ENCODE measurements at regions not wholly inside any gene's neighbourhood (a gene's known extent, or its start where the extent isn't known, plus 50 kb on each side); places are given as distances from the start of the nearest gene placed in this dataset.
A peak's percentile ranks its signal among the peaks of the same experiment; 100 is the strongest.

DNA sequence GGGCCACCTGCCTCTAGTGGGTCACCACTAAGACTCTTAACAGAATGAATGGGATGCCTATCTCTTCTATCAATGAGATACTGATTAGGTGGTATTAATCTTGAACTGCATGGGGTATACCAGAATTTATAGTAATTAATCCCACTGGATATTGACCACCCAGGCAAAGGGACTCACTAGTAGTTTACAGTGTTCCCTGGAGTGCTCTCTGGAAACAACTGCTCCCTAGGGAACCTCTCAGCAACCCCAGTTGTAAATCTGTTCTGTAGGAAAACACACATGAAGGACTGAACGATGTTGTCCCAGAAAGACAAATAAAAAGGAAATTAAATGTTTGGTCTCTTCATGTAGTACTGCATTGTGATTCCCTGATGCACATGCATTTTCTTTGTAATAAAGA, 430.5 kb downstream of the HLX start:
- H3K9me3 ChIP-seq (ENCODE audit: insufficient read depth, low read depth, low read length): no peaks in the 10 kb centered on the region
- TF ChIP-seq EZH2 (IDR thresholded peaks at IDR 0.05; ENCODE audit: insufficient read depth, low read length): no peak
- TF ChIP-seq, protein P1, sequence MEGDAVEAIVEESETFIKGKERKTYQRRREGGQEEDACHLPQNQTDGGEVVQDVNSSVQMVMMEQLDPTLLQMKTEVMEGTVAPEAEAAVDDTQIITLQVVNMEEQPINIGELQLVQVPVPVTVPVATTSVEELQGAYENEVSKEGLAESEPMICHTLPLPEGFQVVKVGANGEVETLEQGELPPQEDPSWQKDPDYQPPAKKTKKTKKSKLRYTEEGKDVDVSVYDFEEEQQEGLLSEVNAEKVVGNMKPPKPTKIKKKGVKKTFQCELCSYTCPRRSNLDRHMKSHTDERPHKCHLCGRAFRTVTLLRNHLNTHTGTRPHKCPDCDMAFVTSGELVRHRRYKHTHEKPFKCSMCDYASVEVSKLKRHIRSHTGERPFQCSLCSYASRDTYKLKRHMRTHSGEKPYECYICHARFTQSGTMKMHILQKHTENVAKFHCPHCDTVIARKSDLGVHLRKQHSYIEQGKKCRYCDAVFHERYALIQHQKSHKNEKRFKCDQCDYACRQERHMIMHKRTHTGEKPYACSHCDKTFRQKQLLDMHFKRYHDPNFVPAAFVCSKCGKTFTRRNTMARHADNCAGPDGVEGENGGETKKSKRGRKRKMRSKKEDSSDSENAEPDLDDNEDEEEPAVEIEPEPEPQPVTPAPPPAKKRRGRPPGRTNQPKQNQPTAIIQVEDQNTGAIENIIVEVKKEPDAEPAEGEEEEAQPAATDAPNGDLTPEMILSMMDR (IDR thresholded peaks at IDR 0.05; ENCODE audit: insufficient read depth, low read depth, low read length): no peak
- Mint-ChIP-seq H3K27me3 (ENCODE audit: low read depth, unreplicated experiment) (no peaks in the 10 kb centered on the region), H3K4me1 (ENCODE audit: low read depth, unreplicated experiment) (peaks cover 5% of the 10 kb centered on the region), H3K36me3 (ENCODE audit: low read depth, unreplicated experiment) (peaks cover 1% of the 10 kb centered on the region), H3K4me3 (ENCODE audit: unreplicated experiment) (no peak overlapping the region), H3K27ac (ENCODE audit: unreplicated experiment) (no peak overlapping the region), H3K9me3 (ENCODE audit: unreplicated experiment) (no peaks in the 10 kb centered on the region)
- FAIRE-seq (no peak), DNase-seq (ENCODE audit: low read depth) (no peak)
- H3K36me3 ChIP-seq (ENCODE audit: insufficient read depth, low read length): no peaks in the 10 kb centered on the region
- no peak overlapping the region for H2AFZ ChIP-seq (ENCODE audit: low read depth, low read length)
- H4K20me1 ChIP-seq (ENCODE audit: insufficient read depth, low read length): no peaks in the 10 kb centered on the region
- H3K4me2 ChIP-seq (ENCODE audit: low read length): no peak overlapping the region
- H3K9ac ChIP-seq (ENCODE audit: low read length): no peak overlapping the region
- H3K4me1 ChIP-seq (ENCODE audit: insufficient read depth, low read length): no peaks in the 10 kb centered on the region
- no peak overlapping the region for H3K4me3 ChIP-seq (ENCODE audit: insufficient read depth, low read depth, low read length)
- H3K27me3 ChIP-seq (ENCODE audit: insufficient read depth, low read length): no peaks in the 10 kb centered on the region
- no peak overlapping the region for H3K27ac ChIP-seq (ENCODE audit: low read depth, low read length)
- no peaks in the 10 kb centered on the region for H3K79me2 ChIP-seq (ENCODE audit: insufficient read depth, low read length)

DNA sequence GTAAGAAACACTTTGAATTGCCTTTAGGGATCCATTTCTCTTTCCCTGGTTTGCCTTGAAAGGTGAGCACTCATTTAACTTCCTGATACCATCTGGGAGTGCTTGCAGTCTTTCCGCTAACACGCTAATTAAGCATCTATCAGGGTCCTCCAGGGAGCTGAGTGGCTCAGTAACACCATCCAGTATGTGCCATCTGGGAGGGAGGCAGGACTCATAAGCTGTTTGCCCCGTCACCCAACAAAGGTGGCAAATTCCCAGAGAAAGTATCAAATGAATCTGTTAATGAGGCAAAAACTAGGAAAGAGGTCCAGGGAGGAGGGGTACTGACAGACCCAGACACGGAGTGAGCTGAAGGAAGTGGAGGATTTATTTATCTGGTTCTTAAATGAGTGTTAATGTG, 430.9 kb downstream of the HLX start:
- Mint-ChIP-seq H3K4me1 (ENCODE audit: low read depth, unreplicated experiment) (peaks cover 9% of the 10 kb centered on the region), H3K36me3 (ENCODE audit: low read depth, unreplicated experiment) (peaks cover 1% of the 10 kb centered on the region), H3K27me3 (ENCODE audit: low read depth, unreplicated experiment) (no peaks in the 10 kb centered on the region), H3K27ac (ENCODE audit: unreplicated experiment) (no peak overlapping the region), H3K4me3 (ENCODE audit: unreplicated experiment) (no peak overlapping the region), H3K9me3 (ENCODE audit: unreplicated experiment) (no peaks in the 10 kb centered on the region)
- H2AFZ ChIP-seq (ENCODE audit: low read depth, low read length): no peak overlapping the region
- DNase-seq (ENCODE audit: low read depth) (no peak), FAIRE-seq (no peak)
- no peaks in the 10 kb centered on the region for H4K20me1 ChIP-seq (ENCODE audit: insufficient read depth, low read length)
- no peaks in the 10 kb centered on the region for H3K79me2 ChIP-seq (ENCODE audit: insufficient read depth, low read length)
- no peaks in the 10 kb centered on the region for H3K36me3 ChIP-seq (ENCODE audit: insufficient read depth, low read length)
- no peaks in the 10 kb centered on the region for H3K27me3 ChIP-seq (ENCODE audit: insufficient read depth, low read length)
- H3K9ac ChIP-seq (ENCODE audit: low read length): no peak overlapping the region
- no peak overlapping the region for H3K4me2 ChIP-seq (ENCODE audit: low read length)
- H3K9me3 ChIP-seq (ENCODE audit: insufficient read depth, low read depth, low read length): no peaks in the 10 kb centered on the region
- H3K27ac ChIP-seq (ENCODE audit: low read depth, low read length): no peak overlapping the region
- H3K4me3 ChIP-seq (ENCODE audit: insufficient read depth, low read depth, low read length): no peak overlapping the region
- peaks cover 3% of the 10 kb centered on the region for H3K4me1 ChIP-seq (ENCODE audit: insufficient read depth, low read length)
- no peak for TF ChIP-seq EZH2 (IDR thresholded peaks at IDR 0.05; ENCODE audit: insufficient read depth, low read length)
- TF ChIP-seq, protein P1 (IDR thresholded peaks at IDR 0.05; ENCODE audit: insufficient read depth, low read depth, low read length): no peak

DNA sequence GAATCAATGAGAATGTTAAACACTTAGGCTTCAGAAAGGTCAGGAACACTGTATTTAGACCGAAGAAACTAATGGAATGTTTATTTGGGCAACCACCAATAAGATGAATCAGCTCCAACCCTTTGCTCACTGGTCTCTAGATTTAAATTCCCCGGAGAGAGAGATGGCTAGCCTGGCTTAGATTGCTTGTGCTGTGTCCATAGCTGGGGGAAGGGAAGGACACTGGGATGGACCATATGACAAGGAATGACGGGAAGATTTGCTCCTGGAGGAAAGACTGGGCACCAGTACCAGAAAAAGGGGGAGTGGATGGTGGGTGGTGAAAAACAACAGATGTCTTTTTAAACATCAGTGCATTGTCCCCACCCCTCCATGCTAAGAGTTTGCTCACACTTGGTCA, 426.6 kb downstream of the DUSP10 start:
- no peaks in the 10 kb centered on the region for H3K27me3 ChIP-seq (ENCODE audit: insufficient read depth, low read length)
- H3K27ac ChIP-seq (ENCODE audit: low read depth, low read length): no peak overlapping the region
- no peaks in the 10 kb centered on the region for H4K20me1 ChIP-seq (ENCODE audit: insufficient read depth, low read length)
- TF ChIP-seq EZH2 (IDR thresholded peaks at IDR 0.05; ENCODE audit: insufficient read depth, low read length): no peak
- TF ChIP-seq, protein P1 (IDR thresholded peaks at IDR 0.05; ENCODE audit: insufficient read depth, low read depth, low read length): no peak
- H3K36me3 ChIP-seq (ENCODE audit: insufficient read depth, low read length): no peaks in the 10 kb centered on the region
- peak overlapping the region; percentile 78 for H3K27ac Mint-ChIP-seq (ENCODE audit: unreplicated experiment)
- DNase-seq (ENCODE audit: low read depth) (peak; percentile 81), FAIRE-seq (peak; percentile 87)
- no peak overlapping the region for H3K9ac ChIP-seq (ENCODE audit: low read length)
- H3K9me3 Mint-ChIP-seq (ENCODE audit: unreplicated experiment): no peaks in the 10 kb centered on the region
- H2AFZ ChIP-seq (ENCODE audit: low read depth, low read length): no peak overlapping the region
- no peaks in the 10 kb centered on the region for H3K27me3 Mint-ChIP-seq (ENCODE audit: low read depth, unreplicated experiment)
- H3K36me3 Mint-ChIP-seq (ENCODE audit: low read depth, unreplicated experiment): no peaks in the 10 kb centered on the region
- H3K4me1 ChIP-seq (ENCODE audit: insufficient read depth, low read length): peaks cover 11% of the 10 kb centered on the region
- H3K9me3 ChIP-seq (ENCODE audit: insufficient read depth, low read depth, low read length): no peaks in the 10 kb centered on the region
- H3K4me3 ChIP-seq (ENCODE audit: insufficient read depth, low read depth, low read length): no peak overlapping the region
- H3K4me3 Mint-ChIP-seq (ENCODE audit: unreplicated experiment): no peak overlapping the region
- H3K4me2 ChIP-seq (ENCODE audit: low read length): peak overlapping the region; percentile 65
- no peaks in the 10 kb centered on the region for H3K79me2 ChIP-seq (ENCODE audit: insufficient read depth, low read length)
- H3K4me1 Mint-ChIP-seq (ENCODE audit: low read depth, unreplicated experiment): peaks cover 18% of the 10 kb centered on the region

All from astrocyte (in vitro differentiated cells and primary cell).